ENCODE measurements at regions not wholly inside any gene's neighbourhood (a gene's known extent, or its start where the extent isn't known, plus 50 kb on each side); places are given as distances from the start of the nearest gene placed in this dataset.

- Histone ChIP-seq H3K4ac (ENCODE audit: low read depth, low read length) (no peak overlapping the region), H3K9ac (ENCODE audit: extremely low read depth, insufficient read length, low read length) (no peak overlapping the region), H4K8ac (replicated peaks; ENCODE audit: insufficient read length, low read depth, low read length) (no peak overlapping the region), H3K27ac (ENCODE audit: insufficient read length, low read depth, low read length) (no peak overlapping the region), H3K23ac (ENCODE audit: insufficient read length, low read depth, low read length) (no peak overlapping the region), H3K9me3 (ENCODE audit: control insufficient read depth, low read depth, low read length) (no peaks in the 10 kb centered on the region), H4K5ac (ENCODE audit: insufficient read length, low read depth, low read length) (no peak overlapping the region), H4K91ac (ENCODE audit: insufficient read length, low read depth, low read length) (no peak overlapping the region), H3T11ph (ENCODE audit: low read length) (no peak overlapping the region), H4K20me1 (ENCODE audit: control insufficient read depth, insufficient read depth, insufficient read length) (no peaks in the 10 kb centered on the region), H2AK5ac (ENCODE audit: insufficient read length, low read length) (no peak overlapping the region), H3K56ac (ENCODE audit: insufficient read length, low read depth, low read length) (no peak overlapping the region), H3K14ac (ENCODE audit: insufficient read depth, low read length) (no peak overlapping the region), H3K79me1 (ENCODE audit: insufficient read depth, low read depth, low read length, poor library complexity, severe bottlenecking) (no peaks in the 10 kb centered on the region), H2AFZ (ENCODE audit: low read length) (no peak overlapping the region), H2BK120ac (ENCODE audit: low read depth, low read length, poor library complexity, severe bottlenecking) (no peak overlapping the region), H2BK20ac (ENCODE audit: low read depth, low read length, poor library complexity, severe bottlenecking) (no peak overlapping the region), H2BK12ac (ENCODE audit: insufficient read length, low read depth, low read length) (no peak overlapping the region), H3K18ac (ENCODE audit: insufficient read length, low read depth, low read length) (no peak overlapping the region), H3K27me3 (ENCODE audit: insufficient read depth, low read length) (no peaks in the 10 kb centered on the region), H3K4me1 (ENCODE audit: insufficient read depth, low read length) (peaks cover 12% of the 10 kb centered on the region; the same call in 1 of the 2 replicates), H3K23me2 (ENCODE audit: insufficient read length, low read depth, low read length, poor library complexity, severe bottlenecking) (no peaks in the 10 kb centered on the region), H2BK5ac (ENCODE audit: insufficient read length, low read length) (no peak overlapping the region), H2BK15ac (ENCODE audit: low read depth, low read length) (no peak overlapping the region), H3K4me2 (ENCODE audit: insufficient read depth, insufficient read length, low read length) (no peak overlapping the region), H3K79me2 (ENCODE audit: insufficient read depth, low read length) (no peaks in the 10 kb centered on the region)
- no peak for DNase-seq
- H3K4me1 Mint-ChIP-seq, result peaks cover 21 to 27% of the 10 kb centered on the region in 2 experiments
- H3K27me3 Mint-ChIP-seq (ENCODE audit: low read depth), result no peaks in the 10 kb centered on the region; the same call in 1 of the 2 replicates
- peaks cover 7% of the 10 kb centered on the region in 2 experiments; a peak in 2 of 5 replicates for H3K9me3 Mint-ChIP-seq
- WGBS (ENCODE audit: extremely low coverage, insufficient read length, low lambda C conversion rate), result no CpG with 5 or more reads among the region's 10 CpGs
- H3K4me3 Mint-ChIP-seq, result no peak overlapping the region
- H3K27ac Mint-ChIP-seq, result no peak overlapping the region
- no peak for TF ChIP-seq CTCF (conservative IDR thresholded peaks at IDR 0.05)
- H3K36me3 Mint-ChIP-seq (ENCODE audit: insufficient read depth in 1 of 3, low read depth in 3 of 3), result peaks cover 0 to 6% (median 3%) of the 10 kb centered on the region in 3 experiments; a peak in 2 of 7 replicates
These were observed 230.4 kb upstream of the GATB start for GRCh38 chr4:151991001-151991883.
